SK-N-SH (cell line): ENCODE measurements at regions not wholly inside any gene's neighbourhood (a gene's known extent, or its start where the extent isn't known, plus 50 kb on each side); places are given as distances from the start of the nearest gene placed in this dataset.

Source experiments
- CTCF ChIA-PET: fragments of 300-600, 350-600 bp; formaldehyde crosslinking; extraction: SDS; loops from one replicate; lab custom pipeline; 2021; lab: Yijun Ruan, JAX
- POLR2A ChIA-PET: fragments of 350-600 bp; sonication (Branson Sonifier 250); formaldehyde crosslinking; extraction: SDS; loops from one replicate; lab custom pipeline; 2020; ENCODE audit warnings: antibody characterized with exemption, inconsistent platforms; lab: Yijun Ruan, JAX
- DNase-seq: peaks from one replicate; pipeline ENCODE4 v3.0.0; 2012
- H2AFZ ChIP-seq: fragments of 200-600 bp; sonication (generic); 2 replicates; pipeline ENCODE4 v1.8.1; 2016; ENCODE audit warnings: antibody characterized with exemption, mild to moderate bottlenecking, low read depth
- H3F3A ChIP-seq: fragments of 200-600 bp; sonication (generic); replicated peaks from 2 replicates; pipeline ENCODE3; 2016; ENCODE audit warnings: antibody characterized with exemption, mild to moderate bottlenecking; ENCODE audit not compliant: insufficient read depth
- H3K27ac ChIP-seq, 2 experiments: fragments of 200-500 bp in 1 of 2; fragments of 200-600 bp in 1 of 2; sonication (Bioruptor generic) in 1 of 2; sonication (generic), shearing (Covaris generic) in 1 of 2; 2 replicates each; pipeline versions ENCODE4 v1.5.1 to v1.6.1; 2014 to 2016; ENCODE audit warnings: low read depth in 2 of 2, inconsistent platforms in 1 of 2, low read length in 1 of 2, mild to moderate bottlenecking in 1 of 2, mixed read lengths in 1 of 2
- H3K27me3 ChIP-seq: fragments of 200-600 bp; sonication (generic), shearing (Covaris generic); 2 replicates; pipeline ENCODE4 v1.6.1; 2016; ENCODE audit warnings: mixed run types; ENCODE audit not compliant: insufficient read depth
- H3K36me3 ChIP-seq, 2 experiments: fragments of 200-500 bp in 1 of 2; fragments of 200-600 bp in 1 of 2; sonication (Bioruptor generic) in 1 of 2; sonication (generic) in 1 of 2; replicated peaks in 1 of 2; 2 replicates each; pipeline versions ENCODE3 to v1.5.1; 2014 to 2016; ENCODE audit warnings: low read length in 1 of 2, mild to moderate bottlenecking in 1 of 2; ENCODE audit not compliant: insufficient read depth in 2 of 2, control insufficient read depth in 1 of 2
- H3K4me1 ChIP-seq, 2 experiments: fragments of 200-500 bp in 1 of 2; fragments of 200-600 bp in 1 of 2; sonication (Bioruptor generic) in 1 of 2; sonication (generic), shearing (Covaris generic) in 1 of 2; 2 replicates each; pipeline versions ENCODE4 v1.5.1 to v1.6.1; 2014 to 2016; ENCODE audit warnings: low read depth in 1 of 2, low read length in 1 of 2, mixed run types in 1 of 2; ENCODE audit not compliant: insufficient read depth in 2 of 2, control insufficient read depth in 1 of 2
- H3K4me2 ChIP-seq: fragments of 200-600 bp; sonication (generic), shearing (Covaris generic); 2 replicates; pipeline ENCODE4 v1.6.1; 2017; ENCODE audit warnings: mixed run types
- H3K4me3 ChIP-seq, 2 experiments: fragments of 200-500 bp in 1 of 2; fragments of 200-600 bp in 1 of 2; sonication (Bioruptor generic) in 1 of 2; sonication (generic), shearing (Covaris generic) in 1 of 2; 2 replicates each; pipeline versions ENCODE4 v1.5.1 to v1.8.1; 2014 to 2016; ENCODE audit warnings: low read depth in 2 of 2, inconsistent platforms in 1 of 2, low read length in 1 of 2, mild to moderate bottlenecking in 1 of 2, mixed read lengths in 1 of 2, moderate library complexity in 1 of 2
- H3K79me2 ChIP-seq: fragments of 200-600 bp; sonication (generic); 2 replicates; pipeline ENCODE4 v1.8.1; 2017; ENCODE audit warnings: mild to moderate bottlenecking; ENCODE audit not compliant: insufficient read depth
- H3K9ac ChIP-seq: fragments of 200-600 bp; sonication (generic); 2 replicates; pipeline ENCODE4 v1.6.1; 2017; ENCODE audit warnings: mixed run types
- H3K9me2 ChIP-seq: fragments of 200-600 bp; sonication (generic); 2 replicates; pipeline ENCODE4 v1.6.1; 2017; ENCODE audit warnings: mixed run types
- H3K9me3 ChIP-seq: fragments of 200-600 bp; sonication (generic); 2 replicates; pipeline ENCODE4 v1.6.1; 2017; ENCODE audit warnings: mixed run types, mild to moderate bottlenecking, moderate library complexity
- H4K20me1 ChIP-seq: fragments of 200-600 bp; sonication (generic); 2 replicates; pipeline ENCODE4 v1.6.1; 2017; ENCODE audit warnings: mild to moderate bottlenecking, mixed run types; ENCODE audit not compliant: insufficient read depth
- ELF1 ChIP-seq: IDR thresholded peaks from 2 replicates; pipeline ENCODE4 v1.4.0; 2012
- GATA2 ChIP-seq: sonication (generic); formaldehyde crosslinking; IDR thresholded peaks from 2 replicates; pipeline ENCODE4 v1.5.0; 2020; ENCODE audit warnings: mild to moderate bottlenecking, missing genetic modification reagents
- IRF3 ChIP-seq: fragments of 150-350 bp; IDR thresholded peaks from 2 replicates; pipeline ENCODE4 v1.6.1; 2016; ENCODE audit warnings: mild to moderate bottlenecking, low read depth, low read length
- JUND ChIP-seq: IDR thresholded peaks from 2 replicates; pipeline ENCODE4 v1.4.0; 2012
- MXI1 ChIP-seq: IDR thresholded peaks from 2 replicates; pipeline ENCODE4 v1.6.1; 2012; ENCODE audit warnings: mild to moderate bottlenecking, low read depth, low read length, improper control_type of control experiment
- POLR2AphosphoS5 ChIP-seq: IDR thresholded peaks from 2 replicates; pipeline ENCODE4 v1.6.1; 2012; ENCODE audit warnings: low read depth, low read length
- RAD21 ChIP-seq: IDR thresholded peaks from 2 replicates; pipeline ENCODE4 v1.6.1; 2012; ENCODE audit warnings: mild to moderate bottlenecking, low read length
- RCOR1 ChIP-seq: fragments of 150-350 bp; IDR thresholded peaks from 2 replicates; pipeline ENCODE4 v1.6.1; 2017; ENCODE audit warnings: antibody characterized with exemption, low read length
- REST ChIP-seq: IDR thresholded peaks from 2 replicates; pipeline ENCODE4 v1.6.1; 2012; ENCODE audit warnings: mild to moderate bottlenecking, low read depth, low read length, moderate library complexity
- RFX5 ChIP-seq: IDR thresholded peaks from 2 replicates; pipeline ENCODE4 v1.6.1; 2012; ENCODE audit warnings: mild to moderate bottlenecking, improper control_type of control experiment, low read length
- TCF12 ChIP-seq: IDR thresholded peaks from 2 replicates; pipeline ENCODE4 v1.4.0; 2012
- USF1 ChIP-seq: IDR thresholded peaks from 2 replicates; pipeline ENCODE4 v1.4.0; 2012; ENCODE audit warnings: low read depth, borderline replicate concordance
- WGBS: methylation state at CpG from one replicate; pipeline ENCODE4 v1.1.6; 2017; ENCODE audit warnings: low lambda C conversion rate; 5-methylcytosine and 5-hydroxymethylcytosine counted together

DNA sequence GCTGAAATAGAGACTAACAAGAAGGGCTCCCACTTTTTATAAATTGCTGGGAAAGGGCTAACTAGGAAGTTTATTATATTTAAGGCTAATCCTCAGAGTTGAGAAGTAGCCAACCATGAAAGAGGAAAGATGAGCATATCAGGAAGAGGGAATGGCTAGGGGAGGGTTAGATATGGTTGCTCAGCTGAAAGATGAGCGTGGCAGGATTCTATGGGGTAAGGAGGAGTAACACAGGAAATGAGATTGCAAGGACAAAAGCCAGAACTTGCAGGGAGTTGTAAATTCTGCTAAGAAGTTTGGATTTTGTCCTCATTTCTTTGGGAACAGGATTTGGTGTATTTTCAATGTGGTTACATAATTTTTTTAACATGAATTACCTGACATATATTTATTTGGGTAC is 127.4 kb upstream of the ATP2B1 start:
- Histone ChIP-seq H3K9ac (no peak overlapping the region), H3K27me3 (no peaks in the 10 kb centered on the region), H3K4me1 (peaks cover 0 to 4% of the 10 kb centered on the region in 2 experiments; a peak in 2 of 4 replicates), H3K79me2 (no peaks in the 10 kb centered on the region), H3K27ac (no peak overlapping the region), H3K4me3 (no peak overlapping the region), H2AFZ (no peak overlapping the region), H3K36me3 (no peaks in the 10 kb centered on the region), H3F3A (no peaks in the 10 kb centered on the region), H3K9me3 (no peaks in the 10 kb centered on the region), H4K20me1 (no peaks in the 10 kb centered on the region), H3K9me2 (no peaks in the 10 kb centered on the region), H3K4me2 (no peak overlapping the region)
- 94% methylated on average over 1 of the region's 1 CpG for WGBS
- TF ChIP-seq TCF12 (no peak), USF1 (no peak), IRF3 (no peak)
- no peak for DNase-seq
- ChIA-PET CTCF (no interaction called here), POLR2A (no interaction called here)

GRCh38 chr12:89834676-89835075 is 126.0 kb upstream of the ATP2B1 start:
- no peak overlapping the region for H3K27ac ChIP-seq
- H3K9me3 ChIP-seq: no peaks in the 10 kb centered on the region
- no peak overlapping the region for H3K9ac ChIP-seq
- CTCF ChIA-PET: no interaction called here
- no peaks in the 10 kb centered on the region for H3K79me2 ChIP-seq
- TF ChIP-seq POLR2AphosphoS5 (no peak), GATA2 (CRISPR knock-in tag) (no peak), JUND (no peak), MXI1 (no peak), RCOR1 (no peak), IRF3 (no peak), RFX5 (no peak), RAD21 (no peak), REST (no peak), ELF1 (no peak)
- DNase-seq: no peak
- H3K27me3 ChIP-seq: no peaks in the 10 kb centered on the region
- WGBS: 85% methylated on average over 1 of the region's 1 CpG
- no peaks in the 10 kb centered on the region for H3K9me2 ChIP-seq
- H2AFZ ChIP-seq: no peak overlapping the region
- no peak overlapping the region for H3K4me3 ChIP-seq
- H3F3A ChIP-seq: no peaks in the 10 kb centered on the region
- H4K20me1 ChIP-seq: no peaks in the 10 kb centered on the region
- POLR2A ChIA-PET: interaction anchor here (0.7 kb wide), 1 partner anchor 16 kb away, joined by 4 read pairs; no protein-coding TSS in a partner anchor
- no peaks in the 10 kb centered on the region for H3K36me3 ChIP-seq
- peaks cover 0 to 4% of the 10 kb centered on the region in 2 experiments; a peak in 2 of 4 replicates for H3K4me1 ChIP-seq
- no peak overlapping the region for H3K4me2 ChIP-seq
